Fibroblast of pulmonary artery (primary cell): ENCODE measurements at regions not wholly inside any gene's neighbourhood (a gene's known extent, or its start where the extent isn't known, plus 50 kb on each side); places are given as distances from the start of the nearest gene placed in this dataset.

Experiments
- DNase-seq: peaks from one replicate; pipeline ENCODE4 v3.0.0-alpha.2; 2010; ENCODE audit warnings: low read depth
- H3K4me3 ChIP-seq: replicated peaks from 2 replicates; pipeline ENCODE4 v1.5.1; 2011; ENCODE audit warnings: low read depth, mild to moderate bottlenecking, control low read depth, low read length, moderate library complexity
- CTCF ChIP-seq: IDR thresholded peaks from 2 replicates; pipeline ENCODE4 v1.5.1; 2011; ENCODE audit warnings: mild to moderate bottlenecking, control low read depth, low read length, inconsistent platforms; ENCODE audit errors: missing control alignments

- no peak for TF ChIP-seq CTCF
- no peak for DNase-seq
Observed at GRCh38 chr3:74539876-74540275, 74.6 kb downstream of the CNTN3 start.

GRCh38 chr3:74538669-74539068 is 75.8 kb downstream of the CNTN3 start:
- TF ChIP-seq CTCF: no peak
- no peak for DNase-seq
- H3K4me3 ChIP-seq: no peak overlapping the region

More at GRCh38 chr3:74539876-74540275, 74.6 kb downstream of the CNTN3 start:
- no peak overlapping the region for H3K4me3 ChIP-seq

- no peak for DNase-seq
- no peak for TF ChIP-seq CTCF
- H3K4me3 ChIP-seq: no peak overlapping the region
Observed at GRCh38 chr3:74537857-74538256, 76.6 kb downstream of the CNTN3 start.

GRCh38 chr3:74537164-74537563 is 77.3 kb downstream of the CNTN3 start:
- H3K4me3 ChIP-seq: no peak overlapping the region
- DNase-seq: peak; percentile 84
- no peak for TF ChIP-seq CTCF

- TF ChIP-seq CTCF: no peak
- DNase-seq: no peak
- no peak overlapping the region for H3K4me3 ChIP-seq
Observed at GRCh38 chr3:74535281-74535680, 79.2 kb downstream of the CNTN3 start.

GRCh38 chr3:74534611-74535010 is 79.8 kb downstream of the CNTN3 start:
- DNase-seq: no peak
- TF ChIP-seq CTCF: no peak
- no peak overlapping the region for H3K4me3 ChIP-seq

- peak; percentile 94 for DNase-seq
- H3K4me3 ChIP-seq: no peak overlapping the region
- no peak for TF ChIP-seq CTCF
Observed at GRCh38 chr3:74532446-74532845, 82.0 kb downstream of the CNTN3 start.
